ENCODE measurements at regions not wholly inside any gene's neighbourhood (a gene's known extent, or its start where the extent isn't known, plus 50 kb on each side); places are given as distances from the start of the nearest gene placed in this dataset.

DNA sequence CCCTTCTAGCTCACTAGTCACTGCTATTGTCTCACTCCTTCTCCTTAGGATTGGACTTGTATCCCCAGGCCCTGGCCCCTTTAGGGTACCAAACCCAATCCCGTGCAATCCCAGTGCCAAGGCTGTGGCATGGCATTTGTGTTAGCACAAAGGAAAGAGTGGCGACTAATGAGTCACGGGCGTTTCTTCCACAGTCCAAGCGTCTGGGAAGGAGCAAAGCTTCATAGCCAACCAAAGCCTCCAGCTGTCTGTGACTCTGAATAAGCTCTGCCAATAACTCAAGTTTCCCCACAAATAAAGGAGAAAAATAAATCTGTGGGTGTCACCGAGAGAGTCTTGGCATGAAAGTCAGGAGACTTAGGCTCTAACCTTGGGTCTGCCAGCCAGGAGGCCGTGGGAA is 54.6 kb upstream of the COX10 start:
- Mint-ChIP-seq H3K4me3 (no peak overlapping the region), H3K27me3 (no peaks in the 10 kb centered on the region)
- no peaks in the 10 kb centered on the region for H3K27me3 ChIP-seq (ENCODE audit: control insufficient read depth in 2 of 2, insufficient read depth in 2 of 2, low read length in 2 of 2)

DNA sequence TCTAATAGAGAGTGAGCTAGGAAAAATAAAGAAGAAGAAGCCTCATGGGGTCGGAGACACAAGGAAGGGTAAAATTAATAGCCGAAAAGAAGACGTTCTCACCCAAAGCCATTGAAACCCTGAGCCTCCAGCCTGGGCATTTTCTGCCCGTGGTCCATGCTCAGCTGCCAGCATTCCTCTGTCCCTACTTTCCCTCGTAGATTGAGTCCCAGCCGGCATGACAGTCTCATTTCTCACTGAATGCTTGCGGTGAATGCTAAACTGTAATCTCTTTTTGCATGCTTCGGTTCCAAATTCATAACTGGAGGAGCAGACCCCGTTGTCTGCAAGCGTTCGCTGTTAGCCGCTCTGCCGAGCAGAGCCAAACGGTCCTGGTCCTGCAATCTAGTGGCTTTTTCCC is 54.0 kb upstream of the COX10 start:
- Histone ChIP-seq H3K27me3 (ENCODE audit: control insufficient read depth in 2 of 2, insufficient read depth in 2 of 2, low read length in 2 of 2) (no peaks in the 10 kb centered on the region), H3K36me3 (ENCODE audit: control insufficient read depth in 2 of 3, insufficient read depth in 3 of 3, low read length in 3 of 3) (no peaks in the 10 kb centered on the region), H3K4me1 (ENCODE audit: control insufficient read depth in 2 of 2, insufficient read depth in 2 of 2, low read length in 2 of 2) (no peaks in the 10 kb centered on the region), H3K9me3 (ENCODE audit: control insufficient read depth in 2 of 3, low read length in 3 of 3) (no peaks in the 10 kb centered on the region), H3K4me3 (ENCODE audit: low read length) (no peak overlapping the region), H3K27ac (ENCODE audit: low read depth, low read length) (no peak overlapping the region)
- ChIA-PET CTCF (no interaction called here), POLR2A (no interaction called here)
- no peak for ATAC-seq
- intact Hi-C loops (cut with micrococcal nuclease) = no loop called here
- H3K4me3 Mint-ChIP-seq = no peak overlapping the region
- no peaks in the 10 kb centered on the region for H3K9me3 Mint-ChIP-seq
- H3K27me3 Mint-ChIP-seq = no peaks in the 10 kb centered on the region
- H3K27ac Mint-ChIP-seq = no peak overlapping the region
- peaks cover 0 to 16% (median 3%) of the 10 kb centered on the region in 5 donors for H3K36me3 Mint-ChIP-seq
- DNase-seq = no peak
- peaks cover 0 to 28% (median 6%) of the 10 kb centered on the region in 7 donors for H3K4me1 Mint-ChIP-seq

More for the DNA sequence above, 54.6 kb upstream of the COX10 start:
- ChIA-PET CTCF (no interaction called here), POLR2A (no interaction called here)
- Mint-ChIP-seq H3K27ac (no peak overlapping the region), H3K4me1 (peaks cover 0 to 23% (median 6%) of the 10 kb centered on the region in 7 donors), H3K36me3 (peaks cover 0 to 16% (median 3%) of the 10 kb centered on the region in 5 donors), H3K9me3 (no peaks in the 10 kb centered on the region)
- Histone ChIP-seq H3K27ac (ENCODE audit: low read depth, low read length) (no peak overlapping the region), H3K4me3 (ENCODE audit: low read length) (no peak overlapping the region), H3K36me3 (ENCODE audit: control insufficient read depth in 2 of 3, insufficient read depth in 3 of 3, low read length in 3 of 3) (no peaks in the 10 kb centered on the region), H3K9me3 (ENCODE audit: control insufficient read depth in 2 of 3, low read length in 3 of 3) (no peaks in the 10 kb centered on the region), H3K4me1 (ENCODE audit: control insufficient read depth in 2 of 2, insufficient read depth in 2 of 2, low read length in 2 of 2) (no peaks in the 10 kb centered on the region)
- ATAC-seq (no peak), DNase-seq (no peak)
- intact Hi-C loops (cut with micrococcal nuclease) = no loop called here

- H3K36me3 Mint-ChIP-seq = peaks cover 0 to 16% (median 0%) of the 10 kb centered on the region in 5 donors
- Histone ChIP-seq H3K36me3 (ENCODE audit: control insufficient read depth in 2 of 3, insufficient read depth in 3 of 3, low read length in 3 of 3) (no peaks in the 10 kb centered on the region), H3K4me1 (ENCODE audit: control insufficient read depth in 2 of 2, insufficient read depth in 2 of 2, low read length in 2 of 2) (no peaks in the 10 kb centered on the region), H3K27me3 (ENCODE audit: control insufficient read depth in 2 of 2, insufficient read depth in 2 of 2, low read length in 2 of 2) (no peaks in the 10 kb centered on the region), H3K9me3 (ENCODE audit: control insufficient read depth in 2 of 3, low read length in 3 of 3) (no peaks in the 10 kb centered on the region), H3K27ac (ENCODE audit: low read depth, low read length) (no peak overlapping the region), H3K4me3 (ENCODE audit: low read length) (no peak overlapping the region)
- H3K27me3 Mint-ChIP-seq = no peaks in the 10 kb centered on the region
- H3K9me3 Mint-ChIP-seq = no peaks in the 10 kb centered on the region
- DNase-seq (no peak), ATAC-seq (no peak)
- peak overlapping the region in 1 of 9 donors; percentile 22 for H3K27ac Mint-ChIP-seq
- H3K4me1 Mint-ChIP-seq = peaks cover 0 to 30% (median 6%) of the 10 kb centered on the region in 7 donors
- intact Hi-C loops (cut with micrococcal nuclease) = no loop called here
- ChIA-PET CTCF (no interaction called here), POLR2A (no interaction called here)
- no peak overlapping the region for H3K4me3 Mint-ChIP-seq
These were observed 52.4 kb upstream of the COX10 start for GRCh38 chr17:14016858-14017257.

GRCh38 chr17:14019186-14019956 is 49.9 kb upstream of the COX10 start:
- H3K36me3 ChIP-seq (ENCODE audit: control insufficient read depth in 2 of 3, insufficient read depth in 3 of 3, low read length in 3 of 3) = no peaks in the 10 kb centered on the region
- no peak for DNase-seq
- H3K36me3 Mint-ChIP-seq = peaks cover 0 to 13% (median 0%) of the 10 kb centered on the region in 5 donors
- H3K4me1 Mint-ChIP-seq = peaks cover 0 to 23% (median 6%) of the 10 kb centered on the region in 7 donors
- no peak overlapping the region for H3K4me3 ChIP-seq (ENCODE audit: low read length)
- H3K4me3 Mint-ChIP-seq = peak overlapping the region in 1 of 10 donors; percentile 47
- no peaks in the 10 kb centered on the region for H3K9me3 ChIP-seq (ENCODE audit: control insufficient read depth in 2 of 3, low read length in 3 of 3)
- no peaks in the 10 kb centered on the region for H3K27me3 ChIP-seq (ENCODE audit: control insufficient read depth in 2 of 2, insufficient read depth in 2 of 2, low read length in 2 of 2)
- peak overlapping the region in 2 of 9 donors; percentile 45 to 69 for H3K27ac Mint-ChIP-seq
- no peaks in the 10 kb centered on the region for H3K9me3 Mint-ChIP-seq
- H3K27ac ChIP-seq (ENCODE audit: low read depth, low read length) = no peak overlapping the region
- ATAC-seq = no peak
- ChIA-PET CTCF (no interaction called here), POLR2A (interaction anchor here (0.6 kb wide), 1 partner anchor 228 kb away, joined by 3 read pairs; no protein-coding TSS in a partner anchor)
- H3K27me3 Mint-ChIP-seq = no peaks in the 10 kb centered on the region
- intact Hi-C loops (cut with micrococcal nuclease) = no loop called here
- no peaks in the 10 kb centered on the region for H3K4me1 ChIP-seq (ENCODE audit: control insufficient read depth in 2 of 2, insufficient read depth in 2 of 2, low read length in 2 of 2)

All from naive thymus-derived CD4-positive, alpha-beta T cell (primary cell).